B cell (primary cell): ENCODE measurements at regions not wholly inside any gene's neighbourhood (a gene's known extent, or its start where the extent isn't known, plus 50 kb on each side); places are given as distances from the start of the nearest gene placed in this dataset.

Source experiments
- CTCF ChIP-seq: fragments of 200-600 bp; IDR thresholded peaks from one replicate; pipeline ENCODE4 v1.8.0; 2022; ENCODE audit warnings: antibody characterized with exemption, mild to moderate bottlenecking
- EZH2 ChIP-seq: IDR thresholded peaks from 2 replicates; pipeline ENCODE4 v1.6.1; 2012; ENCODE audit warnings: borderline replicate concordance, low read depth, mild to moderate bottlenecking, moderate library complexity, low read length; ENCODE audit not compliant: insufficient read depth, poor library complexity, severe bottlenecking

- TF ChIP-seq CTCF (no peak), EZH2 (no peak)
Observed at GRCh38 chrX:45876206-45876605, 669.0 kb downstream of the ZNF674 start.
